ENCODE measurements at regions not wholly inside any gene's neighbourhood (a gene's known extent, or its start where the extent isn't known, plus 50 kb on each side); places are given as distances from the start of the nearest gene placed in this dataset.

DNA sequence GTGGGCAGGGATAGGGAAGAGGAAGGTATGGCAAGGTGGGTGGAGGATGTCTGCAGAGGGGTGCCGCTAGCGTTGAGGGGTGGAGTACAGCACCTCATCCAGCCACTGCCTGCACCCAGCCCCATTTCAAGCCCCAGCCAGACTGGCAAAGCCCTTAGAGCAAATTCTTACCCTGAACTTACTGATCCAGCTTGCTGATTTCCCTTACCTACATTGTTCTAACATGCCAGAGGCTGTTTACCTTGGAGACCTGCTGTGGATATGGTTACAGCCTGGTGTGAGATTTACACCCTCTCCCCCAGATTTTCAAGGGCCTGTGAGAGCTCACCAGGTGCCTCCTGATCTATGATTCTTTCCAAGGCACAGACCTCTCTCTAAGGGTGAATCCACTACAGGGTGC lies 86.0 kb downstream of the ZNF726 start:
- Histone ChIP-seq H3K79me1 (ENCODE audit: insufficient read depth, low read depth, low read length, poor library complexity, severe bottlenecking) (no peaks in the 10 kb centered on the region), H4K5ac (ENCODE audit: insufficient read length, low read depth, low read length) (no peak overlapping the region), H4K20me1 (ENCODE audit: control insufficient read depth, insufficient read depth, insufficient read length) (no peaks in the 10 kb centered on the region), H3K23ac (ENCODE audit: insufficient read length, low read depth, low read length) (no peak overlapping the region), H2BK12ac (ENCODE audit: insufficient read length, low read depth, low read length) (no peak overlapping the region), H3K4me1 (ENCODE audit: insufficient read depth, low read length) (no peaks in the 10 kb centered on the region), H3T11ph (ENCODE audit: low read length) (no peak overlapping the region), H3K18ac (ENCODE audit: insufficient read length, low read depth, low read length) (no peak overlapping the region), H2AFZ (ENCODE audit: low read length) (no peak overlapping the region), H3K4ac (ENCODE audit: low read depth, low read length) (no peak overlapping the region), H2BK15ac (ENCODE audit: low read depth, low read length) (no peak overlapping the region), H3K27ac (ENCODE audit: insufficient read length, low read depth, low read length) (no peak overlapping the region), H3K23me2 (ENCODE audit: insufficient read length, low read depth, low read length, poor library complexity, severe bottlenecking) (no peaks in the 10 kb centered on the region), H3K9ac (ENCODE audit: extremely low read depth, insufficient read length, low read length) (no peak overlapping the region), H2BK20ac (ENCODE audit: low read depth, low read length, poor library complexity, severe bottlenecking) (no peak overlapping the region), H3K14ac (ENCODE audit: insufficient read depth, low read length) (no peak overlapping the region), H3K9me3 (ENCODE audit: control insufficient read depth, low read depth, low read length) (peaks cover 87% of the 10 kb centered on the region), H3K4me2 (ENCODE audit: insufficient read depth, insufficient read length, low read length) (no peak overlapping the region), H3K56ac (ENCODE audit: insufficient read length, low read depth, low read length) (no peak overlapping the region), H2AK5ac (ENCODE audit: insufficient read length, low read length) (no peak overlapping the region), H3K27me3 (ENCODE audit: insufficient read depth, low read length) (no peaks in the 10 kb centered on the region), H2BK5ac (ENCODE audit: insufficient read length, low read length) (no peak overlapping the region), H4K91ac (ENCODE audit: insufficient read length, low read depth, low read length) (no peak overlapping the region), H4K8ac (replicated peaks; ENCODE audit: insufficient read length, low read depth, low read length) (no peak overlapping the region), H3K79me2 (ENCODE audit: insufficient read depth, low read length) (no peaks in the 10 kb centered on the region), H2BK120ac (ENCODE audit: low read depth, low read length, poor library complexity, severe bottlenecking) (no peak overlapping the region)
- no peak overlapping the region for H3K27ac Mint-ChIP-seq
- no peaks in the 10 kb centered on the region for H3K4me1 Mint-ChIP-seq
- no peak overlapping the region for H3K4me3 Mint-ChIP-seq
- WGBS (ENCODE audit: extremely low coverage, insufficient read length, low lambda C conversion rate) = no CpG with 5 or more reads among the region's 2 CpGs
- no peak for DNase-seq
- peaks cover 92 to 95% of the 10 kb centered on the region in 2 experiments for H3K9me3 Mint-ChIP-seq
- TF ChIP-seq, protein P1, sequence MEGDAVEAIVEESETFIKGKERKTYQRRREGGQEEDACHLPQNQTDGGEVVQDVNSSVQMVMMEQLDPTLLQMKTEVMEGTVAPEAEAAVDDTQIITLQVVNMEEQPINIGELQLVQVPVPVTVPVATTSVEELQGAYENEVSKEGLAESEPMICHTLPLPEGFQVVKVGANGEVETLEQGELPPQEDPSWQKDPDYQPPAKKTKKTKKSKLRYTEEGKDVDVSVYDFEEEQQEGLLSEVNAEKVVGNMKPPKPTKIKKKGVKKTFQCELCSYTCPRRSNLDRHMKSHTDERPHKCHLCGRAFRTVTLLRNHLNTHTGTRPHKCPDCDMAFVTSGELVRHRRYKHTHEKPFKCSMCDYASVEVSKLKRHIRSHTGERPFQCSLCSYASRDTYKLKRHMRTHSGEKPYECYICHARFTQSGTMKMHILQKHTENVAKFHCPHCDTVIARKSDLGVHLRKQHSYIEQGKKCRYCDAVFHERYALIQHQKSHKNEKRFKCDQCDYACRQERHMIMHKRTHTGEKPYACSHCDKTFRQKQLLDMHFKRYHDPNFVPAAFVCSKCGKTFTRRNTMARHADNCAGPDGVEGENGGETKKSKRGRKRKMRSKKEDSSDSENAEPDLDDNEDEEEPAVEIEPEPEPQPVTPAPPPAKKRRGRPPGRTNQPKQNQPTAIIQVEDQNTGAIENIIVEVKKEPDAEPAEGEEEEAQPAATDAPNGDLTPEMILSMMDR (conservative IDR thresholded peaks at IDR 0.05) = no peak
- H3K27me3 Mint-ChIP-seq (ENCODE audit: low read depth) = peaks cover 3% of the 10 kb centered on the region
- H3K36me3 Mint-ChIP-seq (ENCODE audit: insufficient read depth in 1 of 3, low read depth in 3 of 3) = peaks cover 12 to 33% (median 19%) of the 10 kb centered on the region in 3 experiments; a peak in 6 of 7 replicates

Data from H9 (cell line).